Endothelial cell (in vitro differentiated cells): ENCODE measurements at regions not wholly inside any gene's neighbourhood (a gene's known extent, or its start where the extent isn't known, plus 50 kb on each side); places are given as distances from the start of the nearest gene placed in this dataset.

Experiments used
- DNase-seq: peaks from one replicate; pipeline ENCODE4 v3.0.0; 2021; ENCODE audit warnings: low spot score
- H3K27ac Mint-ChIP-seq: one replicate; pipeline ENCODE4 v1.8.0; 2021; ENCODE audit warnings: mixed read lengths, inconsistent platforms; ENCODE audit not compliant: unreplicated experiment
- H3K27me3 Mint-ChIP-seq: one replicate; pipeline ENCODE4 v1.8.0; 2021; ENCODE audit warnings: mild to moderate bottlenecking, moderate library complexity, mixed read lengths, inconsistent platforms; ENCODE audit not compliant: unreplicated experiment
- H3K36me3 Mint-ChIP-seq: one replicate; pipeline ENCODE4 v1.8.0; 2021; ENCODE audit warnings: mild to moderate bottlenecking, low read depth, mixed read lengths, inconsistent platforms; ENCODE audit not compliant: unreplicated experiment
- H3K4me1 Mint-ChIP-seq: one replicate; pipeline ENCODE4 v1.8.0; 2021; ENCODE audit warnings: mild to moderate bottlenecking, mixed read lengths, inconsistent platforms; ENCODE audit not compliant: unreplicated experiment
- H3K4me3 Mint-ChIP-seq: one replicate; pipeline ENCODE4 v1.8.0; 2021; ENCODE audit warnings: mild to moderate bottlenecking, mixed read lengths, inconsistent platforms; ENCODE audit not compliant: unreplicated experiment
- H3K9me3 Mint-ChIP-seq: one replicate; pipeline ENCODE4 v1.8.0; 2021; ENCODE audit warnings: mixed read lengths, inconsistent platforms; ENCODE audit not compliant: unreplicated experiment
- TF ChIP-seq, protein P1 (sequence below): fragments of 200-600 bp; sonication (generic); IDR thresholded peaks from one replicate; pipeline ENCODE4 v1.5.0; 2021; ENCODE audit warnings: antibody characterized with exemption; ENCODE audit not compliant: unreplicated experiment

- peak overlapping the region; percentile 36 for H3K27ac Mint-ChIP-seq
- no peak overlapping the region for H3K4me3 Mint-ChIP-seq
- peaks cover 33% of the 10 kb centered on the region for H3K4me1 Mint-ChIP-seq
- peaks cover 2% of the 10 kb centered on the region for H3K27me3 Mint-ChIP-seq
- H3K9me3 Mint-ChIP-seq = no peaks in the 10 kb centered on the region
- DNase-seq = no peak
- no peaks in the 10 kb centered on the region for H3K36me3 Mint-ChIP-seq
- TF ChIP-seq, protein P1, sequence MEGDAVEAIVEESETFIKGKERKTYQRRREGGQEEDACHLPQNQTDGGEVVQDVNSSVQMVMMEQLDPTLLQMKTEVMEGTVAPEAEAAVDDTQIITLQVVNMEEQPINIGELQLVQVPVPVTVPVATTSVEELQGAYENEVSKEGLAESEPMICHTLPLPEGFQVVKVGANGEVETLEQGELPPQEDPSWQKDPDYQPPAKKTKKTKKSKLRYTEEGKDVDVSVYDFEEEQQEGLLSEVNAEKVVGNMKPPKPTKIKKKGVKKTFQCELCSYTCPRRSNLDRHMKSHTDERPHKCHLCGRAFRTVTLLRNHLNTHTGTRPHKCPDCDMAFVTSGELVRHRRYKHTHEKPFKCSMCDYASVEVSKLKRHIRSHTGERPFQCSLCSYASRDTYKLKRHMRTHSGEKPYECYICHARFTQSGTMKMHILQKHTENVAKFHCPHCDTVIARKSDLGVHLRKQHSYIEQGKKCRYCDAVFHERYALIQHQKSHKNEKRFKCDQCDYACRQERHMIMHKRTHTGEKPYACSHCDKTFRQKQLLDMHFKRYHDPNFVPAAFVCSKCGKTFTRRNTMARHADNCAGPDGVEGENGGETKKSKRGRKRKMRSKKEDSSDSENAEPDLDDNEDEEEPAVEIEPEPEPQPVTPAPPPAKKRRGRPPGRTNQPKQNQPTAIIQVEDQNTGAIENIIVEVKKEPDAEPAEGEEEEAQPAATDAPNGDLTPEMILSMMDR = no peak
These were observed 326.9 kb downstream of the CD83 start for GRCh38 chr6:14444295-14444972.

GRCh38 chr6:14447240-14447639 lies 329.7 kb downstream of the CD83 start:
- Mint-ChIP-seq H3K4me3 (no peak overlapping the region), H3K27ac (no peak overlapping the region), H3K4me1 (peaks cover 21% of the 10 kb centered on the region), H3K36me3 (no peaks in the 10 kb centered on the region), H3K9me3 (no peaks in the 10 kb centered on the region), H3K27me3 (no peaks in the 10 kb centered on the region)
- TF ChIP-seq, protein P1 = no peak
- DNase-seq = no peak

DNA sequence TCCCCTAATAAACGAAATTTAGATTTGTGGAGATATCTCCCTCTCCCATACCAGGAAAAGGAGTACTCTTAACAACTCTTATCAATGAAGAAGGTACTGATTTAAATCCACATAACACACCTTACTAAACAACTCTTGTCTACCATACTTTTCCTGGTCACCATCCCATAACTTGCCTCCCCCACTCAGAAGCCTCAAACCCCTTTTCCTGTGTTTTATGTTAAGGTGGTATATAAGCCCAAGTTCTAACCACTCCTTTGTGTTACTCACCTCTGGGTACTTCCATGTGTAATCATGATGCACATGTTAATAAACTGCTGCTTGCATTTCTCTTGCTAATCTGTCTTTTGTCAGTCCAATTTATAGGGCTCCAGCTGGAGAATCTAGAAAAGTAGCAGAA lies 330.7 kb downstream of the CD83 start:
- no peaks in the 10 kb centered on the region for H3K36me3 Mint-ChIP-seq
- TF ChIP-seq, protein P1 = no peak
- no peaks in the 10 kb centered on the region for H3K27me3 Mint-ChIP-seq
- DNase-seq = no peak
- no peak overlapping the region for H3K4me3 Mint-ChIP-seq
- H3K9me3 Mint-ChIP-seq = no peaks in the 10 kb centered on the region
- peaks cover 18% of the 10 kb centered on the region for H3K4me1 Mint-ChIP-seq
- H3K27ac Mint-ChIP-seq = no peak overlapping the region

- Mint-ChIP-seq H3K9me3 (no peaks in the 10 kb centered on the region), H3K36me3 (no peaks in the 10 kb centered on the region), H3K4me3 (no peak overlapping the region), H3K4me1 (peaks cover 7% of the 10 kb centered on the region), H3K27me3 (peaks cover 2% of the 10 kb centered on the region), H3K27ac (no peak overlapping the region)
- no peak for DNase-seq
- TF ChIP-seq, protein P1 = no peak
These were observed 332.5 kb downstream of the CD83 start for GRCh38 chr6:14450133-14450504.

DNA sequence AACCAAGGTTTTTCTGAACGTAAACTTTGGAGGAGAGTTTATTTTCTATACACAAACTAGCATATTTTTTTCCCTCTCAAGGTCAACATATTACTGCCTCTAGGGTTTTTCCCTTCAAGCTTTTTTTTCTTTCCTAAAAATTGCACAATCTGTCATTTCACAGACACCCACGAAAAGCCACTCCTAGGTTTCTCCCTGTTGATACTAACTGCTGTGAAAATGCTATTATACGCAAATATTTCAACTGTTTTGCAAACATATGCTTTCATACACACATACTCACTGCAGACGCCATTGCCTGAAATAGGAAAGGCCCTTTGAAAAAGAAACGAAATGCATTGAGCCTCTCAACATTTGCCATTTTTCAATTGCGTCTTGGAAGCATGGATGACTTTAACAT lies 333.0 kb downstream of the CD83 start:
- Mint-ChIP-seq H3K27me3 (peaks cover 4% of the 10 kb centered on the region), H3K27ac (no peak overlapping the region), H3K4me1 (peaks cover 7% of the 10 kb centered on the region), H3K36me3 (no peaks in the 10 kb centered on the region), H3K9me3 (no peaks in the 10 kb centered on the region), H3K4me3 (no peak overlapping the region)
- TF ChIP-seq, protein P1 = no peak
- DNase-seq = no peak
